Suprapubic skin (tissue), 3 donors: ENCODE measurements at regions not wholly inside any gene's neighbourhood (a gene's known extent, or its start where the extent isn't known, plus 50 kb on each side); places are given as distances from the start of the nearest gene placed in this dataset.

ENCODE experiments used
- CTCF ChIP-seq, 2 donors: fragments of 200-600 bp in 1 of 2; fragments of 450-650 bp in 1 of 2; sonication (generic) in 1 of 2; IDR thresholded peaks; one replicate each; pipeline ENCODE4 v1.5.1; 2016 to 2019; ENCODE audit warnings: antibody characterized with exemption in 2 of 2, mild to moderate bottlenecking in 1 of 2, moderate library complexity in 1 of 2
- POLR2AphosphoS5 ChIP-seq, 3 donors: sonication (generic); formaldehyde crosslinking; IDR thresholded peaks; one replicate each; pipeline ENCODE4 v1.6.1; 2017; ENCODE audit warnings: antibody characterized with exemption in 3 of 3

GRCh38 chr11:80432057-80432456, 991.2 kb upstream of the TENM4 start:
- TF ChIP-seq CTCF (IDR thresholded peaks at IDR 0.05) (no peak), POLR2AphosphoS5 (IDR thresholded peaks at IDR 0.05) (no peak)
